Fibroblast of gingiva (primary cell): ENCODE measurements at regions not wholly inside any gene's neighbourhood (a gene's known extent, or its start where the extent isn't known, plus 50 kb on each side); places are given as distances from the start of the nearest gene placed in this dataset.
"Not testable (repeated sequence)": the region's sequence is repeated elsewhere in the genome, so short reads cannot be mapped to it uniquely, and the experiment has no call there.

Experiments used
- DNase-seq: peaks from one replicate; pipeline ENCODE4 v3.0.0-alpha.2; 2011; ENCODE audit warnings: low read depth

DNA sequence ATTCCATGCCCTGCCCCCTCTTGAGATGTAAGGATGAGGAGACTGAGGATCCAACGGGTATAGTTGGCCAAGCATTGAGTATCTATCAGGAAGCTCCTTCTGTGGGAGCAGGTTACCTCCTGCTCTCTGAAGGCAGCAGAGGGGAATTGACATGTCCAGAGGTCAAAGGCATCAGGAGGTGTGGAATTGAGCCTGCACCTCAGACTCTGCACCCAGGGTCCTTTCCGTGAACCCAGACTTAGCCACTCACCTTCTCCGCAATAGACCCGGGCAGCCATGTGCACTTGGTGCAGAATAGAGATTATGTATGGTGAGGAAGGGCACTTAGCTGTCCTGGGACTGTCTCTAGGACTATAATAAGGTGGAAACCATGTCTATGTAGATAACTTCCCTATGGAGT lies 399.0 kb upstream of the TPM1 start:
- DNase-seq: no peak

DNA sequence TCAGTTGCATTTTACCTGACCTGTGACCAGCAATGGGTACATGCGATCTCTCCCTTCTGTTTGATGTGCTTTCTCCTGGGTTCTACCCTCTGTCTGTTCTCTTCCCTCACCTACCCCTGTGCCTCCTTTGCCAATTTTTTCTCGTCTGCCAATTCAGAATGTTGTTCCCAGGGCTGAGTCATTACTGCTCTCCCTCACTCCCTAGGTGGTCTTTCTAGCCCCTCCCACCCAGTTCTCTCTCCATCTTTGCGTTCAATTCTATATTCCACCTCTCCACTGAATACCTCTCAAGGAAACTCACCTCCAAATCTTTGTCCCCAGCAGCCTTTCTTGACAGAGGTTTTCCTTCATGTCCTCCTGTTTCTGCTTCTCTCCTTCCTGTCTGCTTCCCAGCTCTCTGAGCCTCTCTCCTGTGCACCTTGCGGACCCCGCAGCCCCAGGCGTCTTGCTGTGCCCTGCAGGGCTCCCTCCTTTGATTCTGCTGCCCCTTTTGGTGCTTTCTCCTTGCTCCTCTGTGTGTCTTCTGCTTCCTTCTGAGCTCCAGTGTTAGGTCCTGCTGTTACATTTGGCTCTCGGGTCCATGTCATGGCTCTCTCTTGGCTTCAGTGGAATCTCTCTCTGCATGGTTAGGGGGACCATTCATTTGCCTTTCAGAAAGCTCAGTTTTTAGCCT lies 398.2 kb upstream of the TPM1 start:
- no peak for DNase-seq

DNA sequence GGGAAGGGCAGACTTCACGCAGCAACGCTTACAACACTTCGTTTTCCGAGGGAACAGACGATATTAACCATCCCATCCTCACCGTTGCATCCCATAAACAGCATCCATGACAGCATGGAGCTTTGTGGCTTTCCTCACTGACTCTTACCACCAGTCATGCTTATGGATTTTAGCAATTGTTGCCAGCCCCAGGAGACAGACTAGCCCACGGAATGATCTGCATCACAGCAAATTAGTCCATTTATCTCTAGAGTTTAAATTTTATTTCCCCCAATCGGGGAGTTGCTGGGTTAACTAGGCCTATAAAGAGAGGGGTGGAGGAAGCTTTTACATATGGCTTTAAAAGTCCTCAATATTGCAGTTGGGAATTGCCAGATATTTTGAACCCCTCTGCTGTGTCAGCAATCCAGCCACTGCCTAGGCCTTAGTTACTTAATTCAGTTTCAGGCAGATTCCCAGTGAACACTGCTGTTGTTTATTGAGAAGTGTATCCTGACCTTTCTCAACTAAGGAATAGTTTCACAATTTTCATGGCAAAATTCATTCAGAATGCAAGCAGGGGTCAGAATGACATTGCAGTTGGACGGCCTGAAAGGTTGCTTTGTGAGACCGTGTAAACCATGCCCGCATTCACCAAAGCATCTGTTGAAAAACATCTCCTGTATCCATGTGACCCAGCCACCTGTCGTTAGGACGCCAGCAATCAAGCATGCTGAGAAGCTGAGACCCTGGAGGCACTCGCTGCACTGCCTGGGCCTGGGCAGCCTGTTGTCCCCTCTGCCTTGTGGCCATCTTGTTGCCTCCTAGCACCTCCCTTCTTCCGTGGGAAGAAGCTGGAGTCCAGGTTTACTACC lies 397.4 kb upstream of the TPM1 start:
- peak; percentile 44 for DNase-seq

DNA sequence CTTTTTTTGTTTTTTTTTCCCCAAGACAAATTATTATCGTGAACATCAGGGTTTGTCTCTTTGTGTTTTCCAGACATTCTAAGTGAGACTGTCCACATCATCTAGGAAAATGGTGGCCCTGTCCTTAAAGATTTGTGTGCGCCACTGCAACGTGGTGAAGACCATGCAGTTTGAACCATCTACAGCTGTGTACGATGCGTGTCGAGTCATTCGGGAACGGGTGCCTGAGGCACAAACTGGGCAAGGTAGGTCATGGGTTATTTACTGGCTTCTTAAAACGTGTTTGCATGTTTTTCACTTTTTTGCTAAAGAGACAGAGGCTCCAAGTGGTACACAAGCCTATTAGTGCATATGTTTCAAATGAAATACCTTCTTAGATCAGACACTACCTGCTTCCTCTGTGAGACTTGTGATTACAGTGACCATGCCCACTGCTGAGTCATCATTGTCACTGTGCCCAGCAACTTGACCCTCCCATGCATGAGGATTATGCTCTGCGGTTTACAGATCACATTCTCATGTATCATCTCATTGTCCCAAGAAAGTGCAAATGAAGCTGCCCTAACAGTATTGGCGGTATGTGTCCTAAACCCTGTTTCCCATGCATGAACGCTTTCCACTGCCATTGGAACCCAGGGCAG lies 395.2 kb upstream of the TPM1 start:
- DNase-seq: peak; percentile 65

DNA sequence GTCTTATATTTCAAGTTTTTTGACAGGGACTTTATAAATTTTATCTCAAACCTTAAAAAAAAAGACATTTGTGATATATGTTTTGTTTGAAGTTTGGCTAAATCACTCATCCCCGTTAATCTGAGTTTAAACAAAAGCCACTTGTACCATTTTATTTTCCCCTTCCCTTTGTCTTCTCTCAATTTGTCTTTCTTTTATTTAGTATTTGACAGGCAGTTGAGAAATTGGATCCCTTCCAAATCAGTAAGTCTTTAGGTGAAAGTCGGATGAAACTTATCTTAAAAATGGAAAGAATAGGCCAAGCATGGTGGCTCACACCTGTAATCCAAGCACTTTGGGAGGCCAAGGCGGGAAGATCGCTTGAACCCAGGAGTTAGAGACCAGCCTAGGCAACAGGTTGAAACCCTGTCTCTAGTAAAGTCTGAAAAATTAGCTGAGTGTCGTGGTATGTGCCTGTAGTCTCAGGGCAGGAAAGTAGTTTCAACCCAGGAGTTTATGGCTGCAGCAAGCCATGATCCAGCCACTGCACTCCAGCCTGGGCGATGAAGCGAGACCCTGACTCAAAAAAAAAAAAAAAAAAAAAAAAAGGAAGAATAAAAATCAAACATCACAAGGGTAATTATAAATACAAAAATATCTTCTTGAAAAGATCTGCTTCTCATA lies 394.6 kb upstream of the TPM1 start:
- no peak for DNase-seq

DNA sequence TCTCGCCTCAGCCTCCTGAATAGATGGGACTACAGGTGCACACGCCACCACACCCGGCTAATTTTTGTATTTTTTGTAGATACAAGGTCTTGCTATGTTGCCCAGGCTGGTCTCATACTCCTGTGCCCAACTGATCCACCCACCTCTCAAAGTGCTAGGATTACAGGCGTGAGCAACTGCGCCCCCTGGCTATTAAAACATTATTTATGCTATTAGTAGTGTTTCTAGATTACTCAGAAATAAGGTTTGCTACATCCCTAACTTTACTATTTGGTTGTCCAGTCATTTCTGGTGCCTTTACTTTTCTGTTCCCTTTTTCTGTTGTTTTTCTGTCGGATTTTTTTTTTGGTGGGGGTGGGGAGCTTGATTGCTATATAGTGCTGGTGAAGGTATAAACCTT lies 393.6 kb upstream of the TPM1 start:
- no peak for DNase-seq

DNA sequence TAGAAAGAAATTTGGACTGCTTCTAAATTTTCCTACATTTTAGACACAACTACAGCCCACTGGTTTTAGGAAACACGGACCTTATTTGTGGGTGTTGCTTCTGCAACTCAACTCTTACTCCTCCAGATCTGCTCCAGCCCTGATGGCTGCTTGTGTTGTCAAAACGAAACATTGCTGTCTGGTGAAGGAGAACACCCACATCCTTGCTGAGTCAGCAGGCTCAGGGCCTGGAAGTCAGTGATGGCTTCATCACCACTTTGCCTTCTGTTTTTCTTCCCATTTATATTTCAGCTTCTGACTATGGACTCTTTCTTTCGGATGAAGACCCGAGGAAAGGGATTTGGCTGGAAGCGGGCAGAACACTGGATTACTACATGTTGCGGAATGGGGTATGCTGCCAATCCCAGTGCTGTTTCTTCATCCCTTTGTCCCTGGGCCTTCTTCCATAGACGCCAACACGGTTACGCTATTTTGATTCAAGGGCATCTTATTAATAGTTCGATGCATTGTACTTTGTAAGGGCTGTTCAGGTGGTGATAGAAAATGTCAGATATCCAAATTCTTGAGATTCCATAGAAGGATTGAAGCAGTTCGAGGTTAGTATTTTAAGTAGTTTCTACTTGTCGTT lies 392.6 kb upstream of the TPM1 start:
- DNase-seq: no peak

DNA sequence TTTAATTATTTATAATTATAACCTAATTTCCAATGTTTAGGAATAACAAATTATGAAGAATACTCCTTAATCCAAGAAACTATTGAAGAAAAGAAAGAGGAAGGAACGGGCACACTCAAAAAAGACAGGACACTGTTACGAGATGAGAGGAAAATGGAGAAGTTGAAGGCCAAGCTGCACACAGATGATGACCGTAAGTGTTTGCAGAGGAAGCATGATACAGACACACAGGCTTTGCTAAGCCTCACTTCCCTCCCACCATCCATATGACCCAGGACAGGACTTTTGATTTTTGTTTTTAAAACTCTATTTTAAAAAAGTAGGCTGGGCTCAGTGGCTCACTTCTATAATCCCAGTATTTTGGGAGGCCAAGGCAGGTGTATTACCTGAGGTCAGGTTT lies 389.4 kb upstream of the TPM1 start:
- no peak for DNase-seq

DNA sequence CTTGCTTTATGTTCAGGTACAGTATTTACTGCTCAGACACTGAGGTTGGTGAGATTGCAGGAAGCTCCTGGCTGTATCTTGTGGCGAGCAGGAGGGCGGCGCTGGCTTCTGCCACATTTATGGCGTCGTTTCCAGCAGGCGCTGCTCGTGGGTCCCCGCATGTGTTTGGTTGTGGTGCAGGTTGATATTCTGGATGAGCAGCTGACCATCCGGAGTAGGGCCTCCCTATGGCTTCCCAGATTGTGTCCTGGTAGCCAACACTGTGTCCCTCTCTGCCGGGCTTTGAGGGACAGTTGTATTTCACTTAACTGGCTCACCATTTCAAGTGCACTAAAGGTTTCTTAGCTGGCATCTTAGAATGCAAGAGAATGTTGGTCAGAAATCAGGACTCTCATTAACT lies 386.5 kb upstream of the TPM1 start:
- no peak for DNase-seq

DNA sequence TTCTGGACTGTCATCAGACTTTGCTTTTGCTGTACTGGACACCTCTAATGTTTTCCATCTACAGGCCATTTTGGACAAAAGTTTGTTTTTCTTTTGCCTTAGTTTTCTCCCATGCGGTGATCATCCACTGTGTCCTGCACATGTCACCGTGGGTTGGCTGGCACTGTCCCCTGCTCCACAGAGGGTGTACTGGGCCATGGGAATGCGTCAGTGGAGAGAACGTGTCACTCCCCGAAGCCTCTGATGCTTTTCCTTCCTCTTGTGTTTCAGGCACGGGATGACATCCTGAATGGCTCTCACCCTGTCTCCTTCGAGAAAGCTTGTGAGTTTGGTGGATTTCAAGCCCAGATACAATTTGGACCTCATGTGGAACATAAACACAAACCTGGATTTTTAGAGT lies 385.0 kb upstream of the TPM1 start:
- not testable (repeated sequence) for DNase-seq

DNA sequence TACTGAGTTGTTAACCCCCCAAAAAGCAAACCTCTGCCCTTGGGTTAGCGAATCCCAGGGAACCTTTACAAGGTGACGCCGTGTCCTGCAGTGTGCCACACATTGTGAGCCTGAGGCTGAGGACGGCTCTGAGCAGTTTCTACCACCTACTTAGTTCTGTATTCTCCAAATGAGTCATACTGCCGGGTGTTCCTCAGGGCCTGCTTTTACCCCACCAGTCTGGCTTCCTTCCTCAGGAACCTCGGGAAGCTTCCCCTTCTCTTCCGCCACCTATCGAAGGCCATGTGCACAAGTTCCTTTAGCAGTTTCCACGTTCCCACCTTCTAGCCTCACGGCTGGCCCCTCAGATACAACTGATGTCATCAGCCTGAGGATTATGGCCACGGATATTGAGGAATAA lies 384.0 kb upstream of the TPM1 start:
- DNase-seq: no peak

DNA sequence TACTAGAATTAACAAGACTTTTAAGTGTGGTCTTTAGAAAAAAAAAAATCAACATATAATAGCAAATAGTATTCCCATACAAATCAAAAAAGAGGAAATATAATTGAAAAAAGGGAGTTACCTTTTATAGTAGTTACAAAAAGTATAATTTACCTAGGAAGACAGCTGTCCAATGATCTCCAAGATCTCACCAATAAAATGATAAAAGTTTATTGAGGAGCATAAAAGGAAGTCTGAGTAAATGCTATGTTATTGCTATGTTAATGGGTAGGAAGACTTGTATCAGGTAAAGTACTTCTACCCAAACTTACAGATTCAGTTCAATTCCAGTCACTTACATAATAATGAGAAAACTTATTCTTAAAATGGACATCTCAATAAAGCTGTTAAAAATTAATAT lies 379.0 kb upstream of the TPM1 start:
- no peak for DNase-seq

DNA sequence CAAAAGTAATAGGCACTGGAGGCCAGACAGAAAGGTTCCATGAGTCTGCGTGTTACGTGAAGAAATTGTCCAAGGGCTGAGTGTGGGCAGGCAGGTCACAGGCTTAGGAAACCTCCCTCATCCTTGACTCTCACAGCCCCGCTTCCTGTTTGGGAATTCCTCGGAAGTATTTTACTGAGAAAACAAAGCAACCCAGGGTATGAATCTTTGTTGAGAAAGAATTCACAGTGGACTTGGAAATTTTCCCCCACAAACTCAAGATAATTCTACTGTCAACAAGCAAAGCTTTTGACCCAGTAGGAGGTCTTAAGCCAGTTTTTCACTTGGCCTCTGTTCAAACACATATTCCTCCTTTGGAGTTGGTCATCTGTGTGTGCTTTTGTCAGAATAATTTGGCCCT lies 377.1 kb upstream of the TPM1 start:
- DNase-seq: no peak

DNA sequence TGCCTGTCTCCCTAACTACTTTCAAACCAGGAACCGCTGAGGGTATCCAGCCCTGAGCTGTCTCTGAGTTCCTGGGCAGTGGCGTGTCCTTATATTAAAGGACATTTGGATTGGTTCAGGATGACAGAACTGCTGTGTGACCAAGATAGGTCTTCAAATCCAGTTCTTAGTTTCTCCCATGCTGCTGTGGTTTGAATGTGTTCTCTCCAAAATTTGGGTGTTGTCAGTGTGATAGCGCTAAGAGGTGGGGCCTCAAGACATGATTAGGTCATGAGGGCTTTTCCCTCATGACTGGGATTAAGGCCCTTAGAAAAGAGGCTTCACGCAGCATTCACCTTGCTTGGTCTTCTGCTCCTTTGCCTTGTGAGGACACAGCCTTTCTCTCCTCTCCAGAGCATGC lies 376.5 kb upstream of the TPM1 start:
- no peak for DNase-seq

DNA sequence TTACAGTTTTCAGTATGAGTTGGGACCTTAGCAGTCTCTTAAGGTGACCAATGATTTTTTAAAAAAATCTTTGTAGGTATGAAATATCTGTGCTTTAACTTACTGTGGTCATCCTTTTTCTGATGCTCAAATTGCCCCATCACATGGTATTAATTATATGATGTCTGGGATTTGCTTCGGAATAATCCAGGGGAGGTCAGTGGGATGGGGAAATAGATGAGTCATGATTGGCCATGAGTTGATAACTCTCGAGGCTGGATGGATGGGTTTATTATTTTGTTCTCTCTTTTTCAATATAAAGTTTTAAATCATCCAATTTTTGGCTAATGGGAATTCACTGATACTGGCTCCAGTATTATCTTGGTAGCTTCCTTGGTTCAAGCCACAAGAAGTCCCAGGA lies 370.3 kb upstream of the TPM1 start:
- DNase-seq: peak; percentile 73

DNA sequence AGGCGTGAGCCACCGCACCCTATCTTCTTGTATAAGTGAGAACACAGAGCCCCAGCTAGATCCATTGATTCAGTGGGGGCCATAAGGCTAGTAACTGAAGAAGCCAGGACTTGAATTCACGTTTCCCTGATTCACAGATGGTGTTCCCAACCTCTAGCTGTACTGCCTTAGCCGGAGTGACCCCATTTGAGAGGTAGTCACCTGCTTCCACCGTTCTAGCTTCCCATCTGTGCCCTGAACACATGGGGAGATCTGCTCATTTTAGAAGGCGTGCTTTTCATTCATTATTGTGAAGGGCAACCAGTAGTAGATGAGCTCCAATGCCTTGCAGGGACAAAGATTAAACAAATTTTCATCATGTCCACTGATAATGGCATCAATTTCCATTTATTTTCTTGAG lies 365.7 kb upstream of the TPM1 start:
- DNase-seq: no peak

DNA sequence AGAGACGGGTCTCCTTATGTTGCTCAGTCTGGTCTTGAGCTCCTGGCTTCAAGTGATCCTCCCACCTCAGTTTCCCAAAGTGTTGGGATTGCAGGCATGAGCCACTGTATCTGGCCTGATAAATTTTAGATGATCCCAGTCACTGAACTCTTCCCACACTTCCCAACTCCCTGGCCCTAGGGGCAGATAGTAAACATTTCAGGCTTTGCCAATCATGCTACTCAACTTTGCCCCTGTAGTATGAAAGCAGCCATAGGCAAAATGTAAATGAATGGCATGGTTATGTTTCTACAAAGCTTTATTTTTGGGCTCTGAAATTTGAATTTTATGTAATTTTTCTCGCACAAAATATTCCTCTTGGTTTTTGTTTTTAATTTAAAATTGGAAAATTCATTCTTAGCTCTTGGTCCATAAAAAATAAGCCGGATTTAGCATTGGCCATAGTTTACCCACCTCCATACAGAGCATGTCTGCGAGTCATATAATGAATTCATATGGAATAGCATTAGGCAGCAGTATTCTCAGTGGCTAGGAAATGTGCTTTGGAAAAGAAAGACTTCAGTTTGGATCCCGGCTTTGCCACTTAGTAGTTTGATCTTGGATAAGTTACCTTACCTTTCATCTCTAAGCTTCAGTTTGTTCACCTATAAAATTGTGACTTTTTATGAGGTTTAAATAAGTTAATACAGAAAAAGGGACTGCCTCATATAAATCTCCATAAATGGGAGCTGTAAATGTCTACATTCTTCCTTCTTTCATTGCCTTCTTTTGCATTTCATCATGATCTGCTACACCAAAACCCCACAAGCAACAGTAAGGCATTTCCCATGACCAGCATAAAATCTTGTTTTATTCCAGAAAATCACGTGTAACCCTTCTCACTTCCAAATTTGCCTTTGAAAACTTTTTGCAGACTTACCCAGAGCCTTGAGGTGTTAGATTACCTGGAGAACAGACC lies 360.3 kb upstream of the TPM1 start:
- DNase-seq: no peak

DNA sequence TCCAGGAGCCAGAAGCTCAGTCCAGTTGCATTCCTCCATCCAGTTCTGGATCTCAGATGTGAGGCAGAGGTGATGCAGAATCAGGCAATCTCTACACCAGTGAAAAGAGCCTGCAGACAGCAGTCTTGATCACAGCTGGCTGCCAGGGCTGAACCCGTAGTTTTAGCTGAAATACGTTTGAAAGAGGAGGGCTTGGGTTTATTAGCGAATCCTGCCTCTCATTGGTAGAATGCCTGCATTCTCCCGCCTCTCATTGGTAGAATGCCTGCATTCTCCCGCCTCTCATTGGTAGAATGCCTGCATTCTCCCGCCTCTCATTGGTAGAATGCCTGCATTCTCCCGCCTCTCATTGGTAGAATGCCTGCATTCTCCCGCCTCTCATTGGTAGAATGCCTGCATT lies 359.4 kb upstream of the TPM1 start:
- not testable (repeated sequence) for DNase-seq

DNA sequence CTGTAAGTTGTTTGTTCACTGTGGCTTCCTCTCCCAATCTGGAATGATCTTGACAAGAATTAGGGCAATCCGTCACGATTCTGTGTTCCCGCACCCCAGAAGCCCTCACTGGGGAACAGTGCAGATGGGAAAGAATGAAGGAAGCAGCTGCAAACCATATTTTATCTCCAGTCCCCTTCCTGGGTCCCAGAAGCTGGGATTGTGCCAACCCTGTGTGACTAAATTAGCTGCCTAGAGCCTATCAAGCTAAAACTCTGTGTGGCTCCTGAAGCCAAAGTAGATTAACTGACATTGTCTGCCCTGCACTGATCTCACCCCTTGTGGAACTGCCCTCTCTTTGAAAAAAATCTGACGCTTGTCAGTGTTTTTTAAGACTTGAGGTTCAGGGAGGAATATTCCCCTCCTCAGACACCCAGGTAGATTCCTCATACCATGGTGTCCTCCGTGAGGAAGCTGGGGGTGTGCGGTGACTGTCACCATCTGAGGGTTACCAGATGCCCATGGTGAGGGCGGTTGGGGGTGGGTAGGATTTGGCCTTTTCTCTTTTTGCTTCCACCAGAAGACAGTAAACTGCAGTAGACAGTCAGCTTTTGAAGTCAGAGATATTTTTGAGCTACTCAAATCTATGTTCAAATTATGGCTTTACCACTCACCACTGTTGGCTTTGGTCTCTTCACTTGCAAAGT lies 358.3 kb upstream of the TPM1 start:
- DNase-seq: no peak

DNA sequence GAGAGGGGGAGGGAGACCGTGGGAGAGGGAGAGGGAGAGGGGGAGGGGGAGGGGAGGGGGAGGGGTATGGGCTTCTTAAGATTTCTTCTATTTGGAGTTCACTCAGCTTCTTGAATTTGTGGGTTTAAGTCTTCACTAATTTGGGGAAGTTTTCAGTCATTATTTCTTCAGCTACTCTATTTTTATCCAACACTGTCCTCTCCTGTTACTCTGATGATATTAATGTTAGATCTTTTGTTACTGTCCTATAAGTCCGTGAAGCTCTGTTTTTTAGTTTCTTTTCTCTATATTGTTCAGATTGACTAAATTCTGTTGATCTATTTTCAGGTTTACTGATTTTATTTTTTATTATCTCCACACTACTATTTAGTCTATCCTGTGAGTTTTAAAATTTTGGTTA lies 351.5 kb upstream of the TPM1 start:
- DNase-seq: no peak

DNA sequence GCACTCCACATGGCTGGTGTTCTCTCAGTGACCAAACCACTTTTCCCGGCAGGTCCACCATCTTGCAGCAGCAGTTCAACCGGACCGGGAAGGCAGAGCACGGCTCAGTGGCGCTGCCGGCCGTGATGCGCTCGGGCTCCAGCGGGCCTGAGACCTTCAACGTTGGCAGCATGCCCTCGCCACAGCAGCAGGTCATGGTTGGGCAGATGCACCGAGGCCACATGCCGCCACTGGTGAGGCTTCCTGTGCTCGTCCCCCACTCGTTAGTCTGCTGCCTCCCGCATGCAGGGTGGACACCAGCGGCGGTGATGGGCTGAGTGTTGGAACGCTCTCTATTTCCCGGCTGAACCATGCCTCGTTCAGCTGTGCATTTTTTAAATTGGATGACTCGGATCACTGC lies 344.9 kb upstream of the TPM1 start:
- no peak for DNase-seq
